K562 (cell line): ENCODE measurements at regions not wholly inside any gene's neighbourhood (a gene's known extent, or its start where the extent isn't known, plus 50 kb on each side); places are given as distances from the start of the nearest gene placed in this dataset.
"Not testable (repeated sequence)": the region's sequence is repeated elsewhere in the genome, so short reads cannot be mapped to it uniquely, and the experiment has no call there.

Source experiments
- ATAC-seq: fragments of 200-7000 bp; cut with Tn5 transposase; 3 replicates; pipeline ENCODE4 v1.9.1; 2020; ENCODE audit warnings: moderate library complexity
- BruUV-seq: library from RNA; stranded (reverse); fragments of 400-500 nt; replicated peaks from 2 replicates; lab custom pipeline; 2021; lab: Mats Ljungman, UMichigan
- CTCF ChIA-PET: fragments of 300-600 bp; formaldehyde crosslinking; extraction: SDS; loops from one replicate; lab custom pipeline; 2021; ENCODE audit warnings: low intra/inter-chr PET ratio; lab: Yijun Ruan, JAX
- POLR2A ChIA-PET: fragments of 300-600, 350-650 bp; sonication (Branson Sonifier 250); formaldehyde crosslinking; extraction: SDS; loops from one replicate; lab custom pipeline; 2021; ENCODE audit warnings: antibody characterized with exemption, inconsistent platforms; lab: Yijun Ruan, JAX
- DNase-seq, 4 experiments: peaks; one replicate each; pipeline versions ENCODE4 v3.0.0 to v3.0.0-alpha.2; 2011 to 2018; ENCODE audit warnings: low spot score in 3 of 4, mixed read lengths in 3 of 4; ENCODE audit errors: extremely low read depth in 1 of 4
- FAIRE-seq: peaks from 2 replicates; lab custom pipeline; 2011; peaks lifted over from hg19 to GRCh38; lab: Jason Lieb, UNC
- H2AFZ ChIP-seq: 2 replicates; pipeline ENCODE4 v1.6.0; 2011; ENCODE audit warnings: low read depth, low read length, control low read depth, inconsistent platforms
- H3K27ac ChIP-seq: fragments of 200-600 bp; 3 replicates; pipeline ENCODE4 v1.8.0; 2011; ENCODE audit warnings: low read depth, mild to moderate bottlenecking, control low read depth, inconsistent platforms, low read length, moderate library complexity, mixed read lengths; ENCODE audit errors: extremely low read depth
- H3K27me3 ChIP-seq, 2 experiments: fragments of 300-600 bp in 1 of 2; 2 replicates in 1 of 2; 3 replicates in 1 of 2; pipeline versions ENCODE4 v1.6.0 to v1.8.0; 2011; ENCODE audit warnings: inconsistent platforms in 2 of 2, low read length in 2 of 2, mild to moderate bottlenecking in 1 of 2, mixed read lengths in 1 of 2, moderate library complexity in 1 of 2; ENCODE audit not compliant: control insufficient read depth in 2 of 2, insufficient read depth in 2 of 2
- H3K36me3 ChIP-seq: fragments of 300-600 bp; 3 replicates; pipeline ENCODE4 v1.8.0; 2011; ENCODE audit warnings: mild to moderate bottlenecking, low read length, inconsistent platforms; ENCODE audit not compliant: control insufficient read depth, insufficient read depth
- H3K4me1 ChIP-seq, 2 experiments: fragments of 200-600 bp in 1 of 2; replicated peaks in 1 of 2; 2 replicates in 1 of 2; 3 replicates in 1 of 2; pipeline versions ENCODE4 v1.5.1 to v1.8.0; 2011; ENCODE audit warnings: inconsistent platforms in 2 of 2, low read length in 2 of 2, mild to moderate bottlenecking in 1 of 2, mixed read lengths in 1 of 2, moderate library complexity in 1 of 2; ENCODE audit not compliant: control insufficient read depth in 2 of 2, insufficient read depth in 2 of 2
- H3K4me2 ChIP-seq: 2 replicates; pipeline ENCODE4 v1.6.1; 2011; ENCODE audit warnings: low read length, control low read depth, inconsistent platforms, mixed read lengths; ENCODE audit not compliant: insufficient read depth
- H3K4me3 ChIP-seq: fragments of 200-600 bp; sonication (generic), shearing (Covaris generic); 2 replicates; pipeline ENCODE4 v1.5.1; 2016; ENCODE audit warnings: control low read depth, inconsistent platforms
- H3K79me2 ChIP-seq: fragments of 200-600 bp; 3 replicates; pipeline ENCODE4 v1.8.0; 2011; ENCODE audit warnings: low read length, inconsistent platforms; ENCODE audit not compliant: control insufficient read depth, insufficient read depth
- H3K9ac ChIP-seq, 2 experiments: 2 replicates each; pipeline versions ENCODE4 v1.6.0 to v1.6.1; 2011; ENCODE audit warnings: low read depth in 2 of 2, low read length in 2 of 2, control low read depth in 1 of 2, inconsistent platforms in 1 of 2, mild to moderate bottlenecking in 1 of 2, mixed read lengths in 1 of 2; ENCODE audit not compliant: insufficient read depth in 1 of 2
- H3K9me1 ChIP-seq: one replicate; pipeline ENCODE4 v1.6.0; 2011; ENCODE audit warnings: inconsistent platforms, mild to moderate bottlenecking, low read length, moderate library complexity; ENCODE audit not compliant: control insufficient read depth, insufficient read depth
- H3K9me3 ChIP-seq: replicated peaks from 2 replicates; pipeline ENCODE4 v1.5.1; 2011; ENCODE audit warnings: low read depth, low read length, inconsistent platforms; ENCODE audit not compliant: control insufficient read depth, insufficient read depth
- H4K20me1 ChIP-seq: replicated peaks from 2 replicates; pipeline ENCODE4 v1.6.1; 2011; ENCODE audit warnings: low read length, inconsistent platforms, mixed read lengths; ENCODE audit not compliant: control insufficient read depth, insufficient read depth
- DDX20 ChIP-seq: fragments of 450-650 bp; IDR thresholded peaks from 2 replicates; pipeline ENCODE4 v1.6.1; 2016; ENCODE audit warnings: missing genetic modification characterization, low read depth, mild to moderate bottlenecking, missing compliant biosample characterization, moderate library complexity
- GATA2 ChIP-seq: sonication (generic); formaldehyde crosslinking; IDR thresholded peaks from 2 replicates; pipeline ENCODE4 v1.4.0; 2020; ENCODE audit warnings: mild to moderate bottlenecking, missing genetic modification reagents
- HNRNPL ChIP-seq: fragments of 200-400 bp; formaldehyde crosslinking; IDR thresholded peaks from 2 replicates; pipeline ENCODE4 v1.6.1; 2017; ENCODE audit warnings: low read depth, mild to moderate bottlenecking, low read length
- HSF4 ChIP-seq: fragments of 250-450 bp; sonication (Bioruptor Pico); IDR thresholded peaks from 2 replicates; pipeline ENCODE4 v2.1.2; 2022; ENCODE audit warnings: mild to moderate bottlenecking, moderate library complexity, borderline replicate concordance
- IFI16 ChIP-seq: fragments of 250-450 bp; sonication (Bioruptor Pico); IDR thresholded peaks from 2 replicates; pipeline ENCODE4 v2.1.2; 2022; ENCODE audit warnings: mild to moderate bottlenecking, inconsistent platforms
- MECOM ChIP-seq: fragments of 250-450 bp; sonication (Bioruptor Pico); IDR thresholded peaks from 2 replicates; pipeline ENCODE4 v1.8.0; 2022; ENCODE audit warnings: inconsistent platforms
- POLR2A ChIP-seq: fragments of 450-650 bp; conservative IDR thresholded peaks from 2 replicates; pipeline ENCODE4 v1.6.1; 2016
- POLR2G ChIP-seq: fragments of 200-400 bp; formaldehyde crosslinking; IDR thresholded peaks from 2 replicates; pipeline ENCODE4 v1.6.1; 2017; ENCODE audit warnings: low read depth, mild to moderate bottlenecking, antibody characterized with exemption, low read length, moderate library complexity
- TFAP4 ChIP-seq: sonication (generic); formaldehyde crosslinking; IDR thresholded peaks from 2 replicates; pipeline ENCODE4 v1.8.0; 2022; ENCODE audit warnings: missing genetic modification reagents, mild to moderate bottlenecking, moderate library complexity, borderline replicate concordance
- ZBTB12 ChIP-seq: fragments of 250-450 bp; sonication (Bioruptor Pico); IDR thresholded peaks from 2 replicates; pipeline ENCODE4 v1.4.0; 2020
- ZNF121 ChIP-seq: sonication (generic); formaldehyde crosslinking; conservative IDR thresholded peaks from 2 replicates; pipeline ENCODE4 v1.8.0; 2022; ENCODE audit warnings: missing genetic modification reagents
- ZNF445 ChIP-seq: fragments of 250-450 bp; sonication (Bioruptor Pico); IDR thresholded peaks from 2 replicates; pipeline ENCODE4 v1.4.0; 2020; ENCODE audit warnings: low read depth, mild to moderate bottlenecking, moderate library complexity
- WGBS: fragments of 100-300 bp; shearing (Covaris generic); methylation state at CpG from one replicate; pipeline ENCODE4 v1.1.6; 2016; ENCODE audit warnings: low coverage, mixed read lengths; ENCODE audit not compliant: insufficient coverage; ENCODE audit errors: missing lambda C conversion rate; 5-methylcytosine and 5-hydroxymethylcytosine counted together
- in situ Hi-C: fragments of 300-500 bp; cut with MboI; formaldehyde crosslinking; loops from 4 replicates; pipeline ENCODE4 v1.15.0; 2018; ENCODE audit warnings: inconsistent platforms, mixed read lengths
- intact Hi-C: fragments of 100-400 bp; cut with micrococcal nuclease; formaldehyde crosslinking; loops from 2 replicates; pipeline ENCODE4 v1.14.2; 2022

GRCh38 chr4:118410138-118410537, 57.3 kb upstream of the PRSS12 start (continued):
- no peak for TF ChIP-seq ZNF445
- no peak for TF ChIP-seq ZBTB12 (CRISPR knock-in tag)
- no peak for TF ChIP-seq POLR2A
- no peak for TF ChIP-seq MECOM (CRISPR knock-in tag)
- no peak for TF ChIP-seq GATA2 (CRISPR knock-in tag)

- FAIRE-seq (no peak), DNase-seq (no peak), ATAC-seq (no peak)
- Histone ChIP-seq H2AFZ (no peak overlapping the region), H3K9ac (no peak overlapping the region), H3K4me2 (no peak overlapping the region), H3K9me3 (no peaks in the 10 kb centered on the region), H3K36me3 (no peaks in the 10 kb centered on the region), H3K27ac (no peak overlapping the region), H3K4me1 (no peaks in the 10 kb centered on the region; a peak in 1 of 5 replicates), H3K27me3 (no peaks in the 10 kb centered on the region), H3K4me3 (no peak overlapping the region), H3K9me1 (no peaks in the 10 kb centered on the region), H3K79me2 (no peaks in the 10 kb centered on the region), H4K20me1 (no peaks in the 10 kb centered on the region)
- BruUV-seq, result no TSS peak
- ChIA-PET POLR2A (no interaction called here), CTCF (no interaction called here)
- in situ Hi-C loops (no loop called here), intact Hi-C loops (no loop called here)
- no peak for TF ChIP-seq TFAP4
- no peak for TF ChIP-seq IFI16
- TF ChIP-seq ZNF121 (CRISPR knock-in tag), result no peak
- no peak for TF ChIP-seq DDX20 (tag)
- no peak for TF ChIP-seq HNRNPL
- TF ChIP-seq HSF4 (CRISPR knock-in tag), result no peak
- no peak for TF ChIP-seq POLR2G
Observed at GRCh38 chr4:118417325-118417724, 64.5 kb upstream of the PRSS12 start.

GRCh38 chr4:118417800-118418199, 65.0 kb upstream of the PRSS12 start:
- H3K9me3 ChIP-seq, H3K9me1 ChIP-seq, FAIRE-seq, H3K4me3 ChIP-seq, H3K27me3 ChIP-seq, CTCF ChIA-PET, H3K79me2 ChIP-seq, H4K20me1 ChIP-seq, BruUV-seq, H2AFZ ChIP-seq, in situ Hi-C loops, intact Hi-C loops, POLR2A ChIA-PET, ATAC-seq, H3K4me2 ChIP-seq, H3K27ac ChIP-seq, H3K9ac ChIP-seq, DNase-seq, H3K36me3 ChIP-seq, H3K4me1 ChIP-seq: not testable (repeated sequence)
- WGBS, result 0% methylated on average over 5 of the region's 5 CpGs
